Left forelimb (tissue), 1 donor: ENCODE measurements at regions not wholly inside any gene's neighbourhood (a gene's known extent, or its start where the extent isn't known, plus 50 kb on each side); places are given as distances from the start of the nearest gene placed in this dataset.

Experiments
- DNase-seq: peaks from one replicate; pipeline ENCODE4 v3.0.0-alpha.2; 2018; ENCODE audit warnings: low spot score

DNA sequence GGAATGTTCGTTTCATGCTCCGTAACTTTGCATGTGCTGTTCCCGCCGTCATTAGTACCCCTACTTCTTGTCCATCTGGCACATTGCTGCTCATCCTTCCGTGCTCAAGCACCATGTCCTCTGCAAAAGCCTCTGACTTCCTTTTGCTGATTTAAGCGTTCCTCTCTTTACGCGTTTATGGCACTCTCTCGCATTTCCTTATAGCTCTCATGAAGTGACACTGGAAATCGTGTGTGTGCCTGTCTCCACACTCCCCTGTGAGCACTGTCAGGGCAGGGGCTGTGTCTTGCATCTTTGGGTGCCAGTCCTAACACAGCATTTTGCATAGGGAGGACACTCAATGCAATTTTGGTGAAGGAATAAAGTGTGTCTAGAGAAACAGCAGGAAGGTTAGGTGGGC lies 210.6 kb upstream of the FAT1 start:
- no peak for DNase-seq

DNA sequence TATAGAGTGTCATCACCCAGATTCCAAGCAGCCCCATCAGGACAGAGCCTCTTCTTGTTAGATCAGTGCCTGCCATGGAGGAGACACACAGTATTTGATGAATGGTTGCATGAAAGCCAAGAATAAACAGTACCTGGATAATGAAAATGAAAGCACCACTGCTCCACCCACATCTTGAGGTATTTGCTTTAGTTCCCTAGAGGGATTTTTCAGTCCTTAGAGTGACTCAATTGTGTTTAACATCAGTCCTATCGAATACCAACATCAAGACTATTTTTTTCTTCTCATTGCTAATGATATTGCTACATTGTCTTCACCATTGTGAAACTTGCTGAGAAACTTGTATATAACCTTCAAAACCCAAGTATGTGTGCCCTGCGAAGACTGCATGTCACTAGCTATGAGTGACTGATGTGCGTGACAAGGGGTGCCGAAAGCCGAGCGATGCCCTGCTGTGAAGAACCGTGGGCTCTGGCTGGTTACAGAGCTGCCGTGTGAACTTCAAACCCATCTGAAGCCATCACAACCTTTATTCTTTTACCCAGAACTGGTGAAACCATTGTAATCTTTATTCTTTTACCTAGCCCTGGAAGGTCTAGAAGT lies 211.3 kb upstream of the FAT1 start:
- no peak for DNase-seq

DNA sequence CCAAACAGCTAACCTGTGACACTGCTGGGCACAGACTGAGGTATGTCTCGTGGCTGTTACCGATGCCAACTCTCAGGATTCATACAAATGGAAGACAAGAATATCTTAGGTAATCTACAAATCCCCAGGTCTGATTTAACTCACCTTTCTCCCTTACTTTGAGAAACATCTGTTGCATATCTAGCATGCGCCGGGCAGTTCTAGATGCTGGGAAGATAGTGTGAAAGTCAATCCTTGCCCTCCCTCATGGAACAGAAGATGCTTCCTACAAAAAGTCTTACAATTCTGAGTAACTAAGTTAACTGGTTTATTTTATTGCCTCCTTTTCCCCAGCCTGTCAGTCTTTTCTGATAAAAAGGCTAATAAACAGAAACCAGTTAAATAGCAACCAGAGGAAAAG lies 212.2 kb upstream of the FAT1 start:
- no peak for DNase-seq

GRCh38 chr4:186936496-186937375 lies 213.1 kb upstream of the FAT1 start:
- no peak for DNase-seq

DNA sequence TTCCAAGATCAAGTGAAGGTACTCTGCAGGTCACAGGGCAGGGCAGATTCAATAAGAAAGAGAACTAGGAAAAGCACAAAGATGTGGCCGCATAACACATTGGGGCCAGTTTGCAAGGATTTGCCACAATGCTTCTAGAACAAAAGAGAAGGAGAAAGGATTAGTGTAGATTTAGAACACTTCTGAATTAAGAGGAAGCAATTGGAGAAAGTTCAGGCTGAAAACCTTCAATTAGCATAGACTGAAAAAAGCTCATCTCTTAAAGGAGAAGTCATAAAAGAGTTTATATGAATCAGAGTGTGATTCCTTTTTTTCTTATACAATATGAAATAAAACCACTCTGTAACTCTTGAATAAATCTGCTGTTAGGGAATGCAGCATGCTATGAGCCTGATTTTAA lies 215.6 kb upstream of the FAT1 start:
- no peak for DNase-seq

DNA sequence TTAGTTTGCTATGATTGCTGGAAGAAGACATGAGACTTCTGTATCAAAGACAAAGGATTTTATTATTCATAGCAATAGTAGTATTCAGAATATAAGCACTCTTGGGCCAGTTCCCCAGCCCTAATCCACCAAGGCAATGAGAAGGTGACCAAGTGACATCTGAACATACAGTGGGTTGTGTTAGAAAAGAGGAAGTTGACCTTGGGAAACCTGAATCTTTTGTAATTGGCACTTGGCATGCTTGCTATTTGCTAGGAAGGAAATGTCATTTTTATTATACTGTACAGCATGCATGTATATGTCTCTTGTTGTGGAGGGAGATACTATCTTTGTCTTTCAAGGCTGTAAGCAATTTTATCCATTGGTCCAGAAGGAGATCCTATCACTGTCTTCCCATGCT lies 216.1 kb upstream of the FAT1 start:
- DNase-seq, result no peak

DNA sequence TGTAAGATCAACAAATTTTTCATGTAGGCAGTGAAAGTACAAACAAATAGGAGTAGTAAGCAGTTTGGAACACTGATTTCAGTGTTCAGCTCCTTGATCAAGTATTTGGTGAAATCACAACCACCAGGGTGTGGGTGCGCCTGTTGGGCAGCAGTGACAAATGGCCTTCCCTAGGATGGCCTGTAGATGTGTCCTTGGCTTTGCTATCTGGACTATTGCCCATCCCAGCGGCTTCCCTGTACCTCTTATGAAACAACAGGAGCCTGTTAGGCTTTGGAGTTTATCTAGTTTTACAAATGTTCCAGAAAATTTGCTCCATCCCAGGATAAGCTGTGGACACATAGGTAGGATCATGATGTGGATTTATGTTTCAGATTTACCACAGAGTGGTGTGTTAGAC lies 216.8 kb upstream of the FAT1 start:
- no peak for DNase-seq

DNA sequence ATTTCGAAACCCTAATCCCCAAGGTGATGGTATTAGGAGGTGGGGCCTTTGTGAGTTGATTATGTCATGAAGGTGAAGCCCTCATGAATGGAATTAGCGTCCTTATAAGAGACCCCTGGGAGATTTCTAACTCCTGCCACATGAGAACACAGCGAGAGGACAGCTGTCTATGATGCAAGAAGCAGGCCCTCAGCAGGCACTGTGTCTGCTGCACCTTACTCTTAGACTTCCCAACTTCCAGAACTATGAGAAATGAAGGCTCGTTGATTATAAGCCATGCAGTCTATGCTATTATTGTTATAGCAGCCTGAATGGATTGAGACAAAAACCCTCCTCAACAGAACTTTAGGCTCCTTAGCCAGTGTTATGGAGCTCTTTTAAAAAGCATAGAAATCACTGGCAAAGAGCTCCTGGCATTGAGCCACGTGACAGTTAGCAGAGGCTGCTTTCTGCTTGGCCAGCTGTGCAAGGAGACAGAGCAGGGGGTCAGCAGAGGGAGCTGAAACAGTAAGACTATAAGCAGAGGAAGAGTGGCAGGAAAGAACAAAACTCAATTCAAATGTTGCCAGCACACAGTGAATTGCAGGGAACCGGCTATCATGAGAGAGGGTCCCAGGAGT lies 219.2 kb upstream of the FAT1 start:
- DNase-seq, result no peak

- DNase-seq, result no peak
Observed at GRCh38 chr4:186943411-186943810, 219.8 kb upstream of the FAT1 start.

- DNase-seq, result no peak
Observed at GRCh38 chr4:186946136-186946535, 222.5 kb upstream of the FAT1 start.

DNA sequence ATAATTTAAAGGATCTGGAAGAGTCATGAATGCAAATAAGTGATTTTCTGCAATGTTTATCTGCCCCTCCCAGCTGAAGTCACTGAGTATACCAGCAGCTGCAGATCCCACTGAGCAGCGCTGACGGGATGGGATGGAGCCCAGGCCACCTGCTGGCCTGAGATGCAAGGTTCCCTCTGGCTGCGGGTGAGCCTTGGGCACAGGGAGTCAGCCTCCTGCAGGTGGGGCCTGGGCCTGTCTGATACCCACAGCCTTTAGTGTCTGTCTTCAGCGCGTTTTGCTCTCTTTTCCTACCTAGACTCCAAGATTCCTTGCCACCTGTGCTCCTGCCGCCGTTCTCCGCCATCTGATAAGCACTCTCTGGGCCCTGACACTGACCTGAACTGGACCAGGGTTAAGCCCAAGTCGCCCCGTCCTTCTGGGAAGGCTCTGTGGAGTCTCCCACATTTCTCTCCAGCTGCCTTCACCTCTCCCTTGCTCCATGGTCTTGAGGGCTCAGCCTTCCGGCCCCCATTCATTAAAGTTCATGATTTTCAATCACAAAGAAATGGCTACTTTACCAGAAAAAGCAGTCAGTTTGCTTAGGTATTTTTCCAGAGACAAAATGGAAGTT lies 223.1 kb upstream of the FAT1 start:
- DNase-seq, result no peak

DNA sequence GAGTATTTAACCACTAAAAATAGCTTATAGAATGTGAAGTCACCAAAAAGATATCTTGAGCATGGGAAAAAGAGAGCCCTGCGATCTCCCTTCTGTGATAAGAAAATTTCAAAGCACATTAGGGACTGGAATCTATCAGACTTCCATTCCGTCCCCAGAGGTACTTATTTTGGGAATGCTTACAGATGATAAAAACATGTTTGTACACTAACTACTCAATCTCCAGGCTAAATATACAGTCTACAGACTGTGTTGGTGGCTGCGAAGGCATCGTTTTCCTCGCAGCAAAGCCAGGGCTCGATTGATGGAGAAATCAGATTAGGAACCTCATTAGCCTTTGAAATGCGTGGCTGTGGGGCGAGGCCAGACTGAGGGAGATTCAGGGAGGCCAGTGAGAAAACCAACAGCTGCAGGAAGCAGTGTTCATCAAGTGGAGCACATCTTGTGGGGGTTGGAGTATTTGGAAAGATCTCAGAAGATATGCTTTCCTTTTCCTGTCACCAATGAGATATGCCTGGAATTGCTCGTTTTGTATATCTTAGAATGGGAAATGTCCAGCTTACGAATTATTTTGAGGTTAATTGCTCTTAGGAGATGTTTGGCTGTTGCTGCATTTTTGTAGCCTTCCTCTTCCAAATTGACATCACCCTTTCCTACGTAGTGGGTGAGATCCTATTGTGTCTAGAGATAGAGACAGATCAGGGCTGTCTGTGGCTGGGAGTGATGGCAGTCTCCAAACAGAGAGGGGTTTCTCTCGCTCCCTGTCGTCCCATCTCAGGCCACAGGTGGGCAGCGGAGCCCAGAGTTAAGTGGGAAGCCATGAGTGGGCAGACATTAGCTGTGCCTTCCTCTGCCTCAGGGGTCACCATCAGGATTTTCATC lies 224.9 kb upstream of the FAT1 start:
- DNase-seq, result no peak

DNA sequence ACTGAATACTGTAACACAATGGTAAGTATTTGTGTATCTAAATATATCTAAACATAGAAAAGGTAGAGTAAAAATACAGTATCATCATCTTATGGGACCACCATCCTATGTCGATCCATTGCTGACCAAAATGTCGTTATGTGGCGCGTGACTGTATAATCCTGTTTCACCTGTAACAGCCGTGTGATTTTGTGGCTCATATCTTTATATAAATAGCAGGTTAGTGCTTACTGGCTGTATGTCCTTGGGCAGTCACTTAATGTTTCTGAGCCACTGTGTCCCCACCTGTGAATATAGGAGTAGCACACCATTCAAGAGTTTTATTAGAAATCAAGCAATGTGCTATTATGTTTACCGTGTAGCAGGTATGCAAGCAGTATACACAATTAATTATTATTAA lies 226.2 kb upstream of the FAT1 start:
- DNase-seq, result no peak

DNA sequence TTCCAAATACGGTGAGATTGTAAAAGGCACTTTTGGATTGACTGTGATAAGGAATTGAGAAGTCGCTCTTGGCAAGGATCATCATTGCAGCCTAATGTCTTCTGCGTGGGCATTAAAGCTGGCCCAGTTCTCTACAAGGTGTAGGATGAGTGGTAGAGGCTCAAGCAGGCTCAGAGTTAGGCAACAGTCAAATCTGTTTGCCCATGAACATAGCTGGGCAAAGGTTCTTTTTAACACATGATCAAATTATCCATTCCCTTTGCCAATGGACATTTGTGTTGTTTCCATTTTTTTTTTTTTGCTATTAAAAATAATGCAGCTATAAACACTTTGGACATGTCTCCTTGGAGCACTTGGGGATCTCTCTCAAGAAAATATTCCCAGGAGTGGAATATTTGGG lies 229.1 kb upstream of the FAT1 start:
- DNase-seq, result no peak

- DNase-seq, result no peak
Observed at GRCh38 chr4:186953599-186954260, 230.1 kb upstream of the FAT1 start.

GRCh38 chr4:186954509-186954908 lies 230.9 kb upstream of the FAT1 start:
- DNase-seq, result no peak

DNA sequence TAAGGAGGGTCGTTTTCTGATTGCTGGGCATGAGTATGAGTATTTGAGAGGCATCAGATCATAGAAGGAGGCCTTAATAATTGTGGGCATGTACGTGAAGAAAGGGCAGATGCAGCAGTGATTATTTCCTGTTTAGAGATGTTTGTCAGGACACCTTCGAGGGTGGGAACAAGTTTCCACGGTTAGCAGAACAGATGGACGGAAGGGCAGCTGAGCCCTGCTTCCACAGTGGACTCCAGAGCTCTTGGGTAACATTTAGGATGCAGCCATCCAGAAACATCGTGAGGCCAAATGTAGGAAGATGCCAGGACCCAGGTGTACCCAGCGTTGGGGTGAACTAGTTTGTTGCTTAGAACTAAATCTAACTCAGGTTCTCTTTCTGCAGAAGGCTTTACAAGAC lies 231.3 kb upstream of the FAT1 start:
- no peak for DNase-seq

DNA sequence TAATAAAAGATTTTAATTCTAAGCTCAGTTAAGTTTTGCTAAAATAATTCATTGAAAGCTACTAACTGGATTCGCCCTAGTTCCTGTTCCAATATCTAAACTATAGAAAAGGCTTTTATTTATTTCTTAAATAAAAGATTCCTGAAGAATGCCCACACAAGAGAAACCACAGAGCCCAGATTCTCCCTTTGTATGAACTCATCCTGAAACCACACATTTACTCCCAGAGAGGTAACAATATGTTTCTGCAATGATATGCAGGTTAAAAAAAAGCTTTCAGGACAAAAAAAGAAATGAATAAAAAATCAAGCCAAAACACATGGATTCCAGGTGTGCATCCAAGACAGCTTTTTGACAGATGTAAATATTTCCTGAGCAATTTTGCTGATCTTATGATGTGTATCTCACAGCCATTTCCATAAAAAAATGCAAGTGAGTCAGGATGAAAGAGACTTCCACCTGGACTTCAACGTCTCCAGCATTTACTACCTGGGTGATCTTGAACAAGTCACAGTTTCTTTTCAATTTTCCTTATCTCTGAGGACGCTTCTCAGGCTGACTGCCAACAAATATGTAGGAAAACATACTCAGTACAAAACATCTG lies 234.4 kb upstream of the FAT1 start:
- no peak for DNase-seq

GRCh38 chr4:186958726-186959350 lies 235.2 kb upstream of the FAT1 start:
- DNase-seq, result no peak

DNA sequence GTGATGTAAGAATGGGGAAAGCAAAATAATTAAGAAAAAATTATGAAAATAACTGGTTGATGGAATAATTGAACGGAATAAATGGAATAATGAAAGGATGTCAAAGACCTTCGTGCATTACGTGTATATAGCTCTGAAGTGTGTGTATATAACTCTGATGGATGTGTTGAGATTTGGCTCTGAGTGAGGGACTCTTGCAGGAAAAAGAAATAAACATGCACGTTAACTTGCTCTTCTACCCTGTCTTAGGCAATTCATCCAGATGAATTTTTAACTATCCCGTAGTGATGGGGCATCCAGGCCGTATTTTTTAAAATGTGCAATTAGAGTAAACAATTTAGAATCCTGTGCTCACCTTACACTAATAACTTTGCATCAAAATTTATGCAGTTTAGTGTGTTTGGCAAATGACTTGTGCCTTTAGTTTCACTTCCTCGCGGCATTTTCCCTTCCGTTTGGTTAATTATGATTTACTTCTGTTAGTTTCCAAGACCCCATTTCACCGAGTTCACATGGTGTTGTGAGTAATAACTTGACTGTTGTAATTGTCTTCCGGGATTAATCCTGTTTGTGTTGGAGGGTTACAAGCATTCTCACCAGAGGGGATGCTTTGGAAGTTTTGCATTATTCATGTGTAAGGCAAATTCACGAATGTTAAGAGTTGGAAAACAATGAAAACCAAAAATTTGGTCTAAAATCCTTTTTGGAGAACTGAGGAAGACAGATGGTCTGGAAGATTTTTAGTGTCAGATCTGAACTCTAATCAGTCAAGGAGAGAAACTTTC lies 256.5 kb upstream of the FAT1 start:
- no peak for DNase-seq
